Suppressor macrophage treated with lipopolysaccharide for 1 hour (primary cell): ENCODE measurements at regions not wholly inside any gene's neighbourhood (a gene's known extent, or its start where the extent isn't known, plus 50 kb on each side); places are given as distances from the start of the nearest gene placed in this dataset.
"Not testable (repeated sequence)": the region's sequence is repeated elsewhere in the genome, so short reads cannot be mapped to it uniquely, and the experiment has no call there.

Experiments used
- DNase-seq, 3 donors: peaks; one replicate each; pipeline ENCODE4 v3.0.0-alpha.2; 2020 to 2022

- no peak for DNase-seq
Measured at GRCh38 chr6:119523556-119523955, 174.0 kb upstream of the MAN1A1 start.

- no peak for DNase-seq
Measured at GRCh38 chr6:119521251-119521650, 171.7 kb upstream of the MAN1A1 start.

GRCh38 chr6:119517428-119517827 lies 167.9 kb upstream of the MAN1A1 start:
- peak; percentile 24 to 28 (median 26) for DNase-seq

GRCh38 chr6:119514345-119514744 lies 164.8 kb upstream of the MAN1A1 start:
- DNase-seq, result no peak

GRCh38 chr6:119511024-119511423 lies 161.5 kb upstream of the MAN1A1 start:
- DNase-seq, result no peak

- no peak for DNase-seq
Measured at GRCh38 chr6:119510246-119510645, 160.7 kb upstream of the MAN1A1 start.

- DNase-seq, result no peak
Measured at GRCh38 chr6:119506631-119507174, 157.1 kb upstream of the MAN1A1 start.

- DNase-seq, result peak; percentile 14 to 26 (median 23)
Measured at GRCh38 chr6:119501798-119502483, 152.4 kb upstream of the MAN1A1 start.

- no peak for DNase-seq
Measured at GRCh38 chr6:119499797-119500196, 150.2 kb upstream of the MAN1A1 start.

GRCh38 chr6:119497988-119498727 lies 148.6 kb upstream of the MAN1A1 start:
- no peak for DNase-seq

- DNase-seq, result no peak
Measured at GRCh38 chr6:119495230-119495683, 145.7 kb upstream of the MAN1A1 start.

- DNase-seq, result no peak
Measured at GRCh38 chr6:119493980-119494379, 144.4 kb upstream of the MAN1A1 start.

- not testable (repeated sequence) for DNase-seq
Measured at GRCh38 chr6:119491112-119491511, 141.6 kb upstream of the MAN1A1 start.

- not testable (repeated sequence) for DNase-seq
Measured at GRCh38 chr6:119490050-119490449, 140.5 kb upstream of the MAN1A1 start.

GRCh38 chr6:119484598-119484997 lies 135.0 kb upstream of the MAN1A1 start:
- no peak for DNase-seq

- no peak for DNase-seq
Measured at GRCh38 chr6:119483908-119484307, 134.3 kb upstream of the MAN1A1 start.

- no peak for DNase-seq
Measured at GRCh38 chr6:119482850-119483285, 133.3 kb upstream of the MAN1A1 start.

GRCh38 chr6:119481976-119482375 lies 132.4 kb upstream of the MAN1A1 start:
- no peak for DNase-seq

- DNase-seq, result no peak
Measured at GRCh38 chr6:119480961-119481497, 131.5 kb upstream of the MAN1A1 start.

GRCh38 chr6:119479860-119480655 lies 130.5 kb upstream of the MAN1A1 start:
- DNase-seq, result peak in 2 of 3 donors; percentile 12 to 24

GRCh38 chr6:119476554-119476953 lies 127.0 kb upstream of the MAN1A1 start:
- peak in 1 of 3 donors; percentile 18 for DNase-seq

GRCh38 chr6:119476024-119476423 lies 126.5 kb upstream of the MAN1A1 start:
- no peak for DNase-seq
